Astrocyte (in vitro differentiated cells and primary cell): ENCODE measurements at regions not wholly inside any gene's neighbourhood (a gene's known extent, or its start where the extent isn't known, plus 50 kb on each side); places are given as distances from the start of the nearest gene placed in this dataset.

ENCODE experiments used
- CTCF ChIP-seq: IDR thresholded peaks from 2 replicates; pipeline ENCODE4 v1.5.1; 2011; ENCODE audit warnings: low read depth, mild to moderate bottlenecking, inconsistent platforms, low read length, moderate library complexity; ENCODE audit not compliant: insufficient read depth
- EZH2 ChIP-seq: IDR thresholded peaks from 2 replicates; pipeline ENCODE4 v1.6.1; 2012; ENCODE audit warnings: mild to moderate bottlenecking, low read length, inconsistent platforms; ENCODE audit not compliant: insufficient read depth

DNA sequence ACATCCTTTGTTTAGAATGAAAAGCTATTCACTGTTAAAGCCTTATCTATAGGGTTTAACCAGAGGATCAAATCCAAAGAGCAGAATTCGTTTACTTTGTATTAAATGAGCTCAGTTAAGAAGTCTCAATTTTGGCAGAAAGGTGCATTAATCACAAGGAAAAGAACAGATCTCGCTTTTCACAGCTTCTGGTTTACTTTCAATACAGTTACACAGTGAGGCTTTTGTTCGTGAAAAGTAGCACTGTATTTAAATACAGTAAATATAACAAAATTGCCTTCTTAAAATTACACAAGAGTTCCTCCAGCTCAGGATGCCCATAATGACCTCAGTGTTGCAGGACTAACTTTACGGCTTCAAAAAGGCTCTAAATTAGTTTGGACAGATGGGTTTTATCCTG, 669.1 kb upstream of the SALL1 start:
- TF ChIP-seq CTCF = no peak
- TF ChIP-seq EZH2 = no peak
